Activated T-helper 17 cell treated with anti-CD3 and anti-CD28 coated beads, Interleukin-2, amount 50 U/mL, for 72 hours (primary cell): ENCODE measurements at regions not wholly inside any gene's neighbourhood (a gene's known extent, or its start where the extent isn't known, plus 50 kb on each side); places are given as distances from the start of the nearest gene placed in this dataset.
"Not testable (repeated sequence)": the region's sequence is repeated elsewhere in the genome, so short reads cannot be mapped to it uniquely, and the experiment has no call there.

Source experiments
- ATAC-seq: fragments of 150-1000 bp; cut with Tn5 transposase; replicated peaks from 2 replicates; pipeline ENCODE4 v1.10.0; 2021; ENCODE audit warnings: mild to moderate bottlenecking, moderate library complexity
- H3K27ac Mint-ChIP-seq: one replicate; pipeline ENCODE4 v1.8.0; 2022; ENCODE audit warnings: mixed read lengths
- H3K27me3 Mint-ChIP-seq: one replicate; pipeline ENCODE4 v1.8.0; 2022; ENCODE audit warnings: mixed read lengths
- H3K36me3 Mint-ChIP-seq: one replicate; pipeline ENCODE4 v1.8.0; 2022; ENCODE audit warnings: low read depth, mild to moderate bottlenecking, mixed read lengths
- H3K4me1 Mint-ChIP-seq: one replicate; pipeline ENCODE4 v1.8.0; 2022; ENCODE audit warnings: mixed read lengths
- H3K4me3 Mint-ChIP-seq: one replicate; pipeline ENCODE4 v1.8.0; 2022; ENCODE audit warnings: mild to moderate bottlenecking, mixed read lengths
- H3K9me3 Mint-ChIP-seq: one replicate; pipeline ENCODE4 v1.8.0; 2022; ENCODE audit warnings: mixed read lengths

GRCh38 chr18:73681398-73681797 lies 466.2 kb downstream of the FBXO15 start:
- no peaks in the 10 kb centered on the region for H3K4me1 Mint-ChIP-seq
- no peak overlapping the region for H3K4me3 Mint-ChIP-seq
- no peak for ATAC-seq
- H3K27ac Mint-ChIP-seq, result no peak overlapping the region
- no peaks in the 10 kb centered on the region for H3K27me3 Mint-ChIP-seq
- no peaks in the 10 kb centered on the region for H3K9me3 Mint-ChIP-seq
- H3K36me3 Mint-ChIP-seq, result no peaks in the 10 kb centered on the region

GRCh38 chr18:73679941-73680712 lies 467.5 kb downstream of the FBXO15 start:
- no peak for ATAC-seq
- Mint-ChIP-seq H3K4me3 (no peak overlapping the region), H3K9me3 (peaks cover 5% of the 10 kb centered on the region), H3K36me3 (no peaks in the 10 kb centered on the region), H3K4me1 (no peaks in the 10 kb centered on the region), H3K27ac (no peak overlapping the region), H3K27me3 (no peaks in the 10 kb centered on the region)

- Mint-ChIP-seq H3K27me3 (no peaks in the 10 kb centered on the region), H3K27ac (no peak overlapping the region), H3K9me3 (peaks cover 5% of the 10 kb centered on the region), H3K4me3 (no peak overlapping the region), H3K4me1 (no peaks in the 10 kb centered on the region), H3K36me3 (no peaks in the 10 kb centered on the region)
- ATAC-seq, result no peak
Observed at GRCh38 chr18:73677450-73677849, 470.2 kb downstream of the FBXO15 start.

GRCh38 chr18:73674125-73674865 lies 473.3 kb downstream of the FBXO15 start:
- H3K9me3 Mint-ChIP-seq, result peaks cover 14% of the 10 kb centered on the region
- H3K27me3 Mint-ChIP-seq, result no peaks in the 10 kb centered on the region
- ATAC-seq, result no peak
- no peaks in the 10 kb centered on the region for H3K4me1 Mint-ChIP-seq
- H3K4me3 Mint-ChIP-seq, result no peak overlapping the region
- no peaks in the 10 kb centered on the region for H3K36me3 Mint-ChIP-seq
- no peak overlapping the region for H3K27ac Mint-ChIP-seq

GRCh38 chr18:73671480-73671879 lies 476.2 kb downstream of the FBXO15 start:
- H3K9me3 Mint-ChIP-seq, result peaks cover 14% of the 10 kb centered on the region
- H3K4me1 Mint-ChIP-seq, ATAC-seq, H3K4me3 Mint-ChIP-seq, H3K27me3 Mint-ChIP-seq, H3K36me3 Mint-ChIP-seq, H3K27ac Mint-ChIP-seq: not testable (repeated sequence)

- H3K9me3 Mint-ChIP-seq, result peaks cover 10% of the 10 kb centered on the region
- no peak overlapping the region for H3K4me3 Mint-ChIP-seq
- H3K27me3 Mint-ChIP-seq, result no peaks in the 10 kb centered on the region
- ATAC-seq, result no peak
- no peaks in the 10 kb centered on the region for H3K36me3 Mint-ChIP-seq
- H3K27ac Mint-ChIP-seq, result no peak overlapping the region
- no peaks in the 10 kb centered on the region for H3K4me1 Mint-ChIP-seq
Observed at GRCh38 chr18:73670524-73670923, 477.1 kb downstream of the FBXO15 start.

- Mint-ChIP-seq H3K4me1 (no peaks in the 10 kb centered on the region), H3K9me3 (peaks cover 10% of the 10 kb centered on the region), H3K36me3 (no peaks in the 10 kb centered on the region), H3K4me3 (no peak overlapping the region), H3K27me3 (no peaks in the 10 kb centered on the region), H3K27ac (no peak overlapping the region)
- no peak for ATAC-seq
Observed at GRCh38 chr18:73670039-73670438, 477.6 kb downstream of the FBXO15 start.

GRCh38 chr18:73669297-73669696 lies 478.3 kb downstream of the FBXO15 start:
- Mint-ChIP-seq H3K4me1 (no peaks in the 10 kb centered on the region), H3K36me3 (no peaks in the 10 kb centered on the region), H3K9me3 (peaks cover 10% of the 10 kb centered on the region), H3K27ac (no peak overlapping the region), H3K27me3 (no peaks in the 10 kb centered on the region), H3K4me3 (no peak overlapping the region)
- ATAC-seq, result no peak

- Mint-ChIP-seq H3K27ac (no peak overlapping the region), H3K36me3 (no peaks in the 10 kb centered on the region), H3K4me1 (no peaks in the 10 kb centered on the region), H3K9me3 (peaks cover 10% of the 10 kb centered on the region), H3K4me3 (no peak overlapping the region), H3K27me3 (no peaks in the 10 kb centered on the region)
- ATAC-seq, result no peak
Observed at GRCh38 chr18:73668051-73668450, 479.6 kb downstream of the FBXO15 start.

- Mint-ChIP-seq H3K36me3 (no peaks in the 10 kb centered on the region), H3K4me3 (no peak overlapping the region), H3K9me3 (peaks cover 2% of the 10 kb centered on the region), H3K4me1 (no peaks in the 10 kb centered on the region), H3K27me3 (no peaks in the 10 kb centered on the region), H3K27ac (no peak overlapping the region)
- no peak for ATAC-seq
Observed at GRCh38 chr18:73666772-73667171, 480.9 kb downstream of the FBXO15 start.

- Mint-ChIP-seq H3K27ac (no peak overlapping the region), H3K4me3 (no peak overlapping the region), H3K36me3 (no peaks in the 10 kb centered on the region), H3K4me1 (no peaks in the 10 kb centered on the region), H3K27me3 (no peaks in the 10 kb centered on the region), H3K9me3 (peaks cover 7% of the 10 kb centered on the region)
- no peak for ATAC-seq
Observed at GRCh38 chr18:73664896-73665295, 482.7 kb downstream of the FBXO15 start.

- no peak overlapping the region for H3K27ac Mint-ChIP-seq
- H3K4me3 Mint-ChIP-seq, result no peak overlapping the region
- no peak for ATAC-seq
- no peaks in the 10 kb centered on the region for H3K27me3 Mint-ChIP-seq
- H3K36me3 Mint-ChIP-seq, result no peaks in the 10 kb centered on the region
- no peaks in the 10 kb centered on the region for H3K4me1 Mint-ChIP-seq
- peaks cover 10% of the 10 kb centered on the region for H3K9me3 Mint-ChIP-seq
Observed at GRCh38 chr18:73663581-73663980, 484.1 kb downstream of the FBXO15 start.

- Mint-ChIP-seq H3K9me3 (peaks cover 10% of the 10 kb centered on the region), H3K4me1 (no peaks in the 10 kb centered on the region), H3K4me3 (no peak overlapping the region), H3K36me3 (no peaks in the 10 kb centered on the region), H3K27ac (no peak overlapping the region), H3K27me3 (no peaks in the 10 kb centered on the region)
- ATAC-seq, result no peak
Observed at GRCh38 chr18:73662421-73662820, 485.2 kb downstream of the FBXO15 start.

GRCh38 chr18:73660931-73661856 lies 486.4 kb downstream of the FBXO15 start:
- Mint-ChIP-seq H3K27me3 (no peaks in the 10 kb centered on the region), H3K9me3 (peaks cover 10% of the 10 kb centered on the region), H3K4me3 (no peak overlapping the region), H3K27ac (no peak overlapping the region), H3K4me1 (no peaks in the 10 kb centered on the region), H3K36me3 (no peaks in the 10 kb centered on the region)
- ATAC-seq, result no peak
